ENCODE measurements at regions not wholly inside any gene's neighbourhood (a gene's known extent, or its start where the extent isn't known, plus 50 kb on each side); places are given as distances from the start of the nearest gene placed in this dataset.

GRCh38 chr3:101099791-101100190, 106.6 kb upstream of the ABI3BP start:
- intact Hi-C loops (cut with micrococcal nuclease; ENCODE audit: unreplicated experiment) (no loop called here), in situ Hi-C loops (cut with MboI) (no loop called here)
- TF ChIP-seq BCLAF1 (IDR thresholded peaks at IDR 0.05) (no peak), RELA (IDR thresholded peaks at IDR 0.05; ENCODE audit: borderline replicate concordance, partially characterized antibody) (no peak), MLLT1 (IDR thresholded peaks at IDR 0.05) (no peak), ETV6 (conservative IDR thresholded peaks at IDR 0.05 in 1 of 2, IDR thresholded peaks at IDR 0.05 in 1 of 2; ENCODE audit: borderline replicate concordance in 1 of 2, low read depth in 1 of 2) (no peak), TCF12 (IDR thresholded peaks at IDR 0.05; ENCODE audit: low read depth, low read length) (no peak)
- ATAC-seq (no peak), FAIRE-seq (no peak), DNase-seq (ENCODE audit: low read depth, low spot score) (no peak)
- Histone ChIP-seq H2AFZ (ENCODE audit: control insufficient read depth, low read depth, low read length) (no peak overlapping the region), H3K79me2 (ENCODE audit: control insufficient read depth, insufficient read depth, low read length) (no peaks in the 10 kb centered on the region), H3K4me1 (ENCODE audit: control insufficient read depth, insufficient read depth, low read length) (no peaks in the 10 kb centered on the region), H3K27me3 (replicated peaks in 1 of 2; ENCODE audit: control insufficient read depth in 2 of 2, insufficient read depth in 2 of 2, low read length in 1 of 2) (no peaks in the 10 kb centered on the region), H3K4me3 (no peak overlapping the region), H3K9me3 (replicated peaks; ENCODE audit: control insufficient read depth, insufficient read depth, low read length) (no peaks in the 10 kb centered on the region), H3K4me2 (ENCODE audit: control insufficient read depth, insufficient read depth) (no peak overlapping the region), H3K36me3 (ENCODE audit: control insufficient read depth in 2 of 2, insufficient read depth in 2 of 2, low read length in 1 of 2) (no peaks in the 10 kb centered on the region), H3K9ac (ENCODE audit: control insufficient read depth, insufficient read depth, low read length) (no peak overlapping the region), H4K20me1 (ENCODE audit: control insufficient read depth, insufficient read depth) (no peaks in the 10 kb centered on the region), H3K27ac (ENCODE audit: control insufficient read depth, insufficient read depth) (no peak overlapping the region)
- no TSS peak for BruUV-seq (replicated peaks)
- RAD21 ChIA-PET (ENCODE audit: unreplicated experiment) = no interaction called here
- POLR2A ChIA-PET = no interaction called here
- CTCF ChIA-PET = no interaction called here
- SMC1A ChIA-PET (ENCODE audit: uncharacterized antibody, unreplicated experiment) = no interaction called here
- 20% methylated on average over 3 of the region's 3 CpGs for WGBS (ENCODE audit: insufficient coverage, insufficient replicate concordance, low lambda C conversion rate, missing lambda C conversion rate)

Data from GM12878 (cell line).